IPS-18c (cell line): ENCODE measurements at regions not wholly inside any gene's neighbourhood (a gene's known extent, or its start where the extent isn't known, plus 50 kb on each side); places are given as distances from the start of the nearest gene placed in this dataset.

Experiments used
- H3K4me3 ChIP-seq: 2 replicates; pipeline ENCODE4 v1.7.0; 2013; ENCODE audit warnings: low read depth, mild to moderate bottlenecking, low read length, moderate library complexity; ENCODE audit not compliant: insufficient read depth
- H3K9me3 ChIP-seq: one replicate; pipeline ENCODE4 v1.6.1; 2013; ENCODE audit warnings: mild to moderate bottlenecking, low read length, moderate library complexity; ENCODE audit not compliant: control insufficient read depth, insufficient read depth

DNA sequence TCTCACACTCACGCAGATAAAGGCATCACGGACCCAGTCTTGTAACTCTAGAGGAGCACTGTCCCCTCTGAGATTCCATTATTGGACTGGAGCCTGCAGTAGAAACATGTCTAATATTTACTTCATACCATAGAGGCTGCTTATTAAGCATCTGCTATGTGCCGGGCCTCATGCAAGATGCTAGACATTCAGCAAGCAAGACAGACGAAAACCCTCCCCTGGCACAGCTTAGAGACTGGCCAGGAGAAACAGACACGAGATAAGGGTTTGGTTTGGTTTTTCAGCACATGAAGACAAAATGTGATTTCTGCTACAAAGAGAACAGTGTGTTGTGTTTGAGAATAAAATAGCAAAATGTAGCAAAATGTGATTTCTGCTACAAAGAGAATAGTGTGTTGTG, 719.2 kb downstream of the MED13L start:
- Histone ChIP-seq H3K9me3 (no peaks in the 10 kb centered on the region), H3K4me3 (no peak overlapping the region)

- Histone ChIP-seq H3K4me3 (no peak overlapping the region), H3K9me3 (no peaks in the 10 kb centered on the region)
Measured at GRCh38 chr12:115553622-115554021, 723.9 kb downstream of the MED13L start.

GRCh38 chr12:115543269-115543668, 734.2 kb downstream of the MED13L start:
- H3K4me3 ChIP-seq, result no peak overlapping the region

GRCh38 chr12:115542656-115543055, 734.8 kb downstream of the MED13L start:
- Histone ChIP-seq H3K9me3 (no peaks in the 10 kb centered on the region), H3K4me3 (no peak overlapping the region)

More at GRCh38 chr12:115543269-115543668, 734.2 kb downstream of the MED13L start:
- H3K9me3 ChIP-seq, result no peaks in the 10 kb centered on the region

DNA sequence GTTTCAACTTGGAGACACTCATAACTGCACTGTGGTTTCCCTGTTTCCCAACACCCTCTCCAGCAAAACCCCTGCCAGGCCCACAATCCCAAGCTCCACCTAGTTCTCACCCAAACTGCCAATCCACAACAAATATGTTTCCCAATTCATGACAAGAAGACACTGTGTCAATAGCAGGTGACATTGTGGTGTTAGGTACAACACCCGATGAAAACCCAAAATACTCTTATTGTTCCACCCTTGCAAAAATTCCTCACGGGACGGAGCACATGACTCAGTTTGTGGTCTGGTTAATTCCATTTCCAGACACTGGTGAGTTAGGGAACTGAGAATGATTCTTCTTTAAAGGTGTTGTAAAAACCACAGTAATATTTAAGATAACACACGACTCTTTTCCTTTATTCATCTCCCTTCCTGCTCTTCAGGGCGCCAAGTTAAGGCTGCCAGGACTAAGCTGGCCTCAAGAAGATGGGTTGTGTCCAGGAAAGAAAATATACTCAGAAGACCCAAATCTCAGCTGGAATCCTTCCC, 735.5 kb downstream of the MED13L start:
- H3K4me3 ChIP-seq, result no peak overlapping the region
- H3K9me3 ChIP-seq, result no peaks in the 10 kb centered on the region

DNA sequence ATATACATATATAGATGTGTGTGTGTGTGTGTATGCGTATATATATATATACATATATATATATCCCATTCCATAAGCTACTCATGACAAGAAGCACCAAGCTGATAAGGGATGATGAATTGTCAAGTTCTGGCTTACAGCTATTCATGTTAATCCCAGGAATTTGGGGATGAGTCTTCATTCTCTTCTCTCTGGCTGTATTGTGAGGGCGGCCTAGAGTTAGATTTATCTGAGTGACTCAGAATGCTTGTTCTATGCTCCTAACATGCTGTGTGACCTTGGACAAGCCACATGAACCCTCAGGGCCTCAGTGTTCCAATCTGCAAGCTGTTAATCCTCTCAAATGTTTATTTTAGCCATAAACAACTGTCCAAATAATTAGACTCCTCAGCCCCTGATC, 749.0 kb downstream of the MED13L start:
- H3K4me3 ChIP-seq, result no peak overlapping the region
- no peaks in the 10 kb centered on the region for H3K9me3 ChIP-seq

- Histone ChIP-seq H3K4me3 (no peak overlapping the region), H3K9me3 (peaks cover 5% of the 10 kb centered on the region)
Measured at GRCh38 chr12:115521771-115522409, 755.6 kb downstream of the MED13L start.

DNA sequence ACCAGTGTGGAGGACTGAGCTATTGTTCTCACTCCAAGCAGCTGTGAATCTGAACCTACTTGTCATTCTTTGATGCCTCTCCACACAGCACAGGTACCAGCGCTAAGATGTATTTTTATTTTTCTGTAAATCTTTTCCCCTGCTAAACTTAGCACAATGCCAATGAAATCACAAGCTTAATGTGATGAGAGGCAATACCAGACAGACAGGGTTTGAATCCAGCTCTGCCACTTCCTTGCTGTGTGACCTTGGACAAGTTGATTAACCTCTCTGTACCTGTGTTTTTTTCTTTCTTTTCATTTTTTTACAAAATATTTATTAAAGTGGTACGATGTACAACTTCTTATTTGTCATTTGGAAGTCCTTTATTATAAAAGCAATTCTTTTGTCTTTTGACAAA, 757.6 kb downstream of the MED13L start:
- no peak overlapping the region for H3K4me3 ChIP-seq
- peaks cover 7% of the 10 kb centered on the region for H3K9me3 ChIP-seq

DNA sequence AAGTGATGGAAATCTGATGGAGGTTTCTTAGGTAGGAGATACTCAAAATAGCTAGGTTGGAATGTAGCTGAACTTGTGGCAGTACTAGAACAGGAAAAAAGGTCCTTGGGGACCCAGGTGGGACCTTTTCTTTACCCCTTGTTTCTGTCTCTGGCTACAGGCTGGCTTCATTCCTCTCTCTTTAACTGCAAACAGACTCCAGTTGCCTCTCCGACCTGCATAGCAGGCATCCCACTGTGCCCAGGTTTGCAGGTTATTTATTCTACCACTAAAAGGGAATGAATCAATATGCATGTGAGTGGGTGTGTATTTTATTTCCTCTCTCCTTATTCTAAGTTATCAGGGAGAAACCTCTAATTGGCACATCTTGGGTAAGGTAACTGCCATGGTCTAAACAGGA, 758.1 kb downstream of the MED13L start:
- Histone ChIP-seq H3K9me3 (peaks cover 7% of the 10 kb centered on the region), H3K4me3 (no peak overlapping the region)

GRCh38 chr12:115517913-115518312, 759.6 kb downstream of the MED13L start:
- H3K9me3 ChIP-seq, result peaks cover 7% of the 10 kb centered on the region
- no peak overlapping the region for H3K4me3 ChIP-seq

GRCh38 chr12:115511986-115512711, 765.3 kb downstream of the MED13L start:
- H3K4me3 ChIP-seq, result no peak overlapping the region

DNA sequence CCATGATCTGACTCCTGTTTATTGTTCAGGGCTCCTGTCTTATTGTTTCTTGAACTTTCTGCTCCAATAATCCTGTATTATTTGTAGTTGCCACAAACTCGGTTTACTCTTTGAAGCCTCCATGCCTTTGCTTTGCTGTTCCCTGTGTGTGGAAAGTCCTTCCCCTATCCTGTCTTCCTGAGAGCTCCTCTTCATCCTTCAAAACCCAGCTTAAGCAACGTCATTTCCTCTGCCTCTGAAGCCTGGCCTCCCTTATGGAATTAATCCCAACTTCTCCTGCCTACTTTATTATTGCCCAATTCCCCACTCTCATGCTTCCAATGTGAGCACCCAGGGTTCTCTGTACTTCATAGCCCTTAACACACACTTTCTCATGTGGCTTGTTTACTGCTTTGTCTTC, 766.2 kb downstream of the MED13L start:
- no peak overlapping the region for H3K4me3 ChIP-seq
- H3K9me3 ChIP-seq, result peaks cover 2% of the 10 kb centered on the region

More at GRCh38 chr12:115511986-115512711, 765.3 kb downstream of the MED13L start:
- peaks cover 2% of the 10 kb centered on the region for H3K9me3 ChIP-seq

- Histone ChIP-seq H3K4me3 (no peak overlapping the region), H3K9me3 (no peaks in the 10 kb centered on the region)
Measured at GRCh38 chr12:115508990-115509389, 768.5 kb downstream of the MED13L start.

DNA sequence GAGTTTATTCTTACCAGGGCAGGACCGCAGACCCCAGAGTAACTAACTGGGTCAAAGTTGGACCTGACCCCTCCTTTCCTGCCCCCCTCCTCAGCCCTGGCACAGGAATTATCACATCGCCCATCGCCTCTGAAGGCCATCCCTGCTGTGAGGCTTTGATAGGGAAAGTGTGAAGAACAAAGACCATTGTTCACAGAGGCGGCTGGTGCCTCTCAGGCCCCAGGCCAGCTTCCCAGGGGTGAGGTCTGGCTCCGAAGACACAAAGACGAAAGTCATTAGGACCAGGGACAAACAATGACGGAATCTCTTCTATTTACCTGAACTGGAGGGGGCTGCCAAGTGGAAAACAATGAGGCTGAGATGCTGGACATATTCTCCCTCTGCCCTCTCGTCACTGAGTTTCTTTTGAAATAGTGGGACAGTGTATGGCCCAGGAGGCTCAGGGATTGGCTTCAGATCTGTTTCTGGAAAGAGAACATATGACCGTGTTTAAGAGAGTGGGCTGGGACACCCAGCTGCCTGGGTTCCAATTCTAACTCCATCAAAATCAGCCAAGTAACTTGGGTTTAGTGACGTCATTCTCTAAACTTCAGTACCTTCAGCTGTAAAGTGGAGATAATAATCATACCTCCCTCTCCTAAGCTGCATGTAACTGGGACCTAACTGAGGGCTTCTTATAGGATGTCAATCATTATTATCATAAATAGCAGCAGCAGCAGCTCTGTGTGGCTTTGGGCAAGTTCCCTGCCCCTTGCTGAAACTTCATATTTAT, 769.4 kb downstream of the MED13L start:
- H3K9me3 ChIP-seq, result no peaks in the 10 kb centered on the region
- H3K4me3 ChIP-seq, result no peak overlapping the region

DNA sequence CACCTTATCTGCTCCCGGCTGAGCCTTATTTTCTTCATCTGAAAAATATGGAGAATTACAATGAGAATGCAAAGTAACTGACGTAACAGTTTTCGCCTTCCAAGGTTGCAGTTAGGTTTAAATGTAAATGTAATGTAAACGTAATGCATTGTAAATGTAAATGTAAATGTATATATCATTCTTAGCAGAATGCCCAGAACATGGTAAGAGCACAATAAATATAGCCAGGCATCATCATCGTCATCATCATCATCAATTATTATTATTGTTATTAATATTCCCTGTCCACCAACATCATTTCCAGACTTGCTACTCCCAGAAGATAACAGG, 770.0 kb downstream of the MED13L start:
- H3K4me3 ChIP-seq, result no peak overlapping the region

GRCh38 chr12:115506822-115507559, 770.5 kb downstream of the MED13L start:
- no peak overlapping the region for H3K4me3 ChIP-seq

More for the DNA sequence above, 770.0 kb downstream of the MED13L start:
- H3K9me3 ChIP-seq, result no peaks in the 10 kb centered on the region

More at GRCh38 chr12:115506822-115507559, 770.5 kb downstream of the MED13L start:
- no peaks in the 10 kb centered on the region for H3K9me3 ChIP-seq
